ENCODE measurements at regions not wholly inside any gene's neighbourhood (a gene's known extent, or its start where the extent isn't known, plus 50 kb on each side); places are given as distances from the start of the nearest gene placed in this dataset.
"Not testable (repeated sequence)": the region's sequence is repeated elsewhere in the genome, so short reads cannot be mapped to it uniquely, and the experiment has no call there.

GRCh38 chr12:39699079-39699478 lies 79.5 kb upstream of the ABCD2 start:
- H3K79me2 ChIP-seq (ENCODE audit: control insufficient read depth, insufficient read depth, low read length, unreplicated experiment); H3K4me3 ChIP-seq (ENCODE audit: low read depth, low read length); H3K36me3 ChIP-seq (ENCODE audit: insufficient read depth, low read length); H3K27ac ChIP-seq (ENCODE audit: low read depth, low read length); H3K4me1 ChIP-seq (ENCODE audit: control insufficient read depth, insufficient read depth, low read length, unreplicated experiment); H2AFZ ChIP-seq (ENCODE audit: low read length, unreplicated experiment); H3K27me3 ChIP-seq (ENCODE audit: insufficient read depth, low read length): not testable (repeated sequence)

GRCh38 chr12:39697108-39697507 lies 77.5 kb upstream of the ABCD2 start:
- Histone ChIP-seq H3K27me3 (ENCODE audit: insufficient read depth, low read length) (no peaks in the 10 kb centered on the region; the same call in none of the 2 replicates), H3K4me1 (ENCODE audit: control insufficient read depth, insufficient read depth, low read length, unreplicated experiment) (no peaks in the 10 kb centered on the region), H3K36me3 (ENCODE audit: insufficient read depth, low read length) (no peaks in the 10 kb centered on the region), H2AFZ (ENCODE audit: low read length, unreplicated experiment) (no peak overlapping the region), H3K27ac (ENCODE audit: low read depth, low read length) (no peak overlapping the region), H3K4me3 (ENCODE audit: low read depth, low read length) (no peak overlapping the region), H3K79me2 (ENCODE audit: control insufficient read depth, insufficient read depth, low read length, unreplicated experiment) (no peaks in the 10 kb centered on the region)

GRCh38 chr12:39692258-39692853 lies 72.8 kb upstream of the ABCD2 start:
- Histone ChIP-seq H3K36me3 (ENCODE audit: insufficient read depth, low read length) (no peaks in the 10 kb centered on the region), H3K27ac (ENCODE audit: low read depth, low read length) (no peak overlapping the region), H3K4me1 (ENCODE audit: control insufficient read depth, insufficient read depth, low read length, unreplicated experiment) (no peaks in the 10 kb centered on the region), H3K27me3 (ENCODE audit: insufficient read depth, low read length) (no peaks in the 10 kb centered on the region), H3K4me3 (ENCODE audit: low read depth, low read length) (no peak overlapping the region), H3K79me2 (ENCODE audit: control insufficient read depth, insufficient read depth, low read length, unreplicated experiment) (no peaks in the 10 kb centered on the region), H2AFZ (ENCODE audit: low read length, unreplicated experiment) (no peak overlapping the region)

- H3K36me3 ChIP-seq (ENCODE audit: insufficient read depth, low read length), result no peaks in the 10 kb centered on the region
- H3K4me1 ChIP-seq (ENCODE audit: control insufficient read depth, insufficient read depth, low read length, unreplicated experiment), result no peaks in the 10 kb centered on the region
- no peaks in the 10 kb centered on the region for H3K27me3 ChIP-seq (ENCODE audit: insufficient read depth, low read length)
- no peak overlapping the region for H3K27ac ChIP-seq (ENCODE audit: low read depth, low read length)
- no peaks in the 10 kb centered on the region for H3K79me2 ChIP-seq (ENCODE audit: control insufficient read depth, insufficient read depth, low read length, unreplicated experiment)
- H3K4me3 ChIP-seq (ENCODE audit: low read depth, low read length), result no peak overlapping the region
- H2AFZ ChIP-seq (ENCODE audit: low read length, unreplicated experiment), result no peak overlapping the region
Measured at GRCh38 chr12:39685854-39686657, 66.5 kb upstream of the ABCD2 start.

DNA sequence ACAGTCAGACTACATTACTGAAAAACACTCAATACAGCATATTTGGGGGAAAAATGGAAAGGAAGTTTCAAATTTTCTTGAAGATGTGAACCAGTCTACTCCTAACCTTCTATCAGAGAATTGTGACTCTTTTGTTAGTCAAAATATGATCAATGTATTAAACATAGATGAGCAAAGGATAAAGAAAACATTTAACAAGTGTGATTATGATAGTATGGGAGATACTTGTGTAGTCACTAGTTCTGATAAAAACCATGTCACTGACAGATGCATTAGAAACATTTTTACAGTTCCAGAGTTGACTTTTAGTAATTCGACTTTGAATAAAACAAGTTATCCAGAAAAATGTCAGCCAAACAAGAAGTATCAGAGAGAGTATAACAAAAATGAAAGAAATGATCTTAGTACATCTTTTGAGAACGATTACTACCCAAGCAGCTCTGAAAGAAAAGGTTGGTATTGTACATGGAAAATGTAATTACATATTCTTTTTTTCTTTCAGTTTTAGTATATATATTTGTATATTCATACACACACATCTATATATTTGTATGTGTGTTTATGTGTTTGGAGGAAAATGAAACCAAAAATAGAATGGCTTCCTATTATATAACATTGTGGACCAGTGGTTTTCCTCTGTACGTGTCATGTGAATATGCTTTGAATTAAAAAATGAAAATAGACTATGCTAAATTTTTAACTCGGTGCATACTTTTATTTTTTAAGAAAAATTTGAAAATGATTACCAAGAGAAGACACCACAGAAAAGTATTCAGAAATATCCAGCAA lies 63.3 kb upstream of the ABCD2 start:
- peak overlapping the region; percentile 19 for H2AFZ ChIP-seq (ENCODE audit: low read length, unreplicated experiment)
- H3K27ac ChIP-seq (ENCODE audit: low read depth, low read length), result no peak overlapping the region

GRCh38 chr12:39675263-39675662 lies 55.7 kb upstream of the ABCD2 start:
- Histone ChIP-seq H3K27me3 (ENCODE audit: insufficient read depth, low read length) (peaks cover 6% of the 10 kb centered on the region; the same call in 1 of the 2 replicates), H2AFZ (ENCODE audit: low read length, unreplicated experiment) (no peak overlapping the region), H3K4me1 (ENCODE audit: control insufficient read depth, insufficient read depth, low read length, unreplicated experiment) (no peaks in the 10 kb centered on the region), H3K4me3 (ENCODE audit: low read depth, low read length) (no peak overlapping the region), H3K79me2 (ENCODE audit: control insufficient read depth, insufficient read depth, low read length, unreplicated experiment) (no peaks in the 10 kb centered on the region), H3K36me3 (ENCODE audit: insufficient read depth, low read length) (no peaks in the 10 kb centered on the region), H3K27ac (ENCODE audit: low read depth, low read length) (no peak overlapping the region)

More for the DNA sequence above, 63.3 kb upstream of the ABCD2 start:
- no peaks in the 10 kb centered on the region for H3K4me1 ChIP-seq (ENCODE audit: control insufficient read depth, insufficient read depth, low read length, unreplicated experiment)
- H3K4me3 ChIP-seq (ENCODE audit: low read depth, low read length), result peak overlapping the region; percentile 36
- no peaks in the 10 kb centered on the region for H3K79me2 ChIP-seq (ENCODE audit: control insufficient read depth, insufficient read depth, low read length, unreplicated experiment)
- H3K27me3 ChIP-seq (ENCODE audit: insufficient read depth, low read length), result no peaks in the 10 kb centered on the region
- H3K36me3 ChIP-seq (ENCODE audit: insufficient read depth, low read length), result no peaks in the 10 kb centered on the region

GRCh38 chr12:39672976-39673375 lies 53.4 kb upstream of the ABCD2 start:
- no peaks in the 10 kb centered on the region for H3K36me3 ChIP-seq (ENCODE audit: insufficient read depth, low read length)
- no peak overlapping the region for H3K27ac ChIP-seq (ENCODE audit: low read depth, low read length)
- no peak overlapping the region for H3K4me3 ChIP-seq (ENCODE audit: low read depth, low read length)
- H3K79me2 ChIP-seq (ENCODE audit: control insufficient read depth, insufficient read depth, low read length, unreplicated experiment), result no peaks in the 10 kb centered on the region
- peaks cover 14% of the 10 kb centered on the region; the same call in 1 of the 2 replicates for H3K27me3 ChIP-seq (ENCODE audit: insufficient read depth, low read length)
- H3K4me1 ChIP-seq (ENCODE audit: control insufficient read depth, insufficient read depth, low read length, unreplicated experiment), result no peaks in the 10 kb centered on the region
- H2AFZ ChIP-seq (ENCODE audit: low read length, unreplicated experiment), result no peak overlapping the region

DNA sequence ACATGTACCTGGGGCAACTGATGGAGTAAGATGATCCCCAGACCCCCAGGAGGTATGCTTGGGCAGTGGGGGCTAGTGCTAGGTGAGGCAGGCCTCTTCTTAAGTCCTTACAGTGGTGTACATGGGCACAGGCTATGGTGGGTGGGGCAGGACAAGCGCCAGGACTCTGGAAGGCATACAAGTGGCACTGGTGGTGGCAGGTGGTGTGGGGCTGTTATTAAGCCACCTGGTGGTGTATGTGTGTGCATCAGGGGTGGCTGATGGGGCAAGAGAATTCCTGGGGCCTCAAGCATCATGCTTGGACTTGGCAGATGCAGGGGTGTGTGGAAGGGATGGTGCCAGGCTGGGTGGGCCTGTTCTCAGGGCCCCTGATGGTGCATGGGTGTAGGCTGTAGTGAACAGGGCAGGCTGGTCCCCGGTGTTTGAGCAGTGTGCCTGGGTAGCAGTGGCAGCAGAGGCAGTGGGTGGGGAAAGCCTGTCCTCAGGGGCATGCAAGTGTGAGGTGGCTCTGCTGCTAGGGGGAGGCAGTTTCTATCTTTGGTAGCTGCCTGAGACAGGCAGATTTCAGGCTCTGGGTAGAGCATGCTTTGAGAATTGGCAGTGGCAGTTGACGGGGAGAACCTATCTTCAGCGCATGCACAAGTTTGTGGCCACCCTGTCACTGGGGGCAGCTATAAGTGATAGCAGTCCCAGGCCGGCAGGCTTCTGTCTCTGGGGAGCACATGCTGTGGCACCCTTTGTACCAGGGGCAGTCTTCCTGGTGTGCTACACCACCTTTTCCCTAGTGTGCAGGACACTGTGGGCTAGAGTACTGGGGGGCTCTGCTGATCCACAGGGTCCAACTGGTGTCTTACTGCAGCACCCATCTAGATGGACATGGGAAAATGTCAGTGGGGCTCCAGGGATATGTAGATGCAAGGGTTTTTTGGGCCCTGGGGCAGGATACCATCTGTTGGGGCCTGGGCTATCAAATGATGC lies 52.6 kb upstream of the ABCD2 start:
- Histone ChIP-seq H3K36me3 (ENCODE audit: insufficient read depth, low read length) (no peaks in the 10 kb centered on the region), H2AFZ (ENCODE audit: low read length, unreplicated experiment) (no peak overlapping the region), H3K4me1 (ENCODE audit: control insufficient read depth, insufficient read depth, low read length, unreplicated experiment) (no peaks in the 10 kb centered on the region), H3K27ac (ENCODE audit: low read depth, low read length) (no peak overlapping the region), H3K79me2 (ENCODE audit: control insufficient read depth, insufficient read depth, low read length, unreplicated experiment) (no peaks in the 10 kb centered on the region), H3K4me3 (ENCODE audit: low read depth, low read length) (no peak overlapping the region), H3K27me3 (ENCODE audit: insufficient read depth, low read length) (peaks cover 14% of the 10 kb centered on the region; the same call in 1 of the 2 replicates)

DNA sequence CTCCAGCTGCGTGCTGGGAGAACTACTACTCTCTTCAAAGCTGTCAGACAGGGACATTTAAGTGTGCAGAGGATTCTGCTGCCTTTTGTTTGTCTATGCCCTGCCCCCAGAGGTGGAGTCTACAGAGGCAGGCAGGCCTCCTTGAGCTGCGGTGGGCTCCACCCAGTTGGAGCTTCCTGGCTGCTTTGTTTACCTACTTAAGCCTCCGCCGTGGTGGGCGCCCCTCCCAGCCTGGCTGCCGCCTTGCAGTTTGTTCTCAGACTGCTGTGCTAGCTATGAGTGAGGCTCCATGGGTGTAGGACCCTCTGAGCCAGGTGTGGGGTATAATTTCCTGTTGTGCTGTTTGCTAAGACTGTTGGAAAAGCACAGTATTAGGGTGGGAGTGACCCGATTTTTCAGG lies 49.9 kb upstream of the ABCD2 start:
- H3K4me3 ChIP-seq (ENCODE audit: low read depth, low read length); H3K4me1 ChIP-seq (ENCODE audit: control insufficient read depth, insufficient read depth, low read length, unreplicated experiment); H3K36me3 ChIP-seq (ENCODE audit: insufficient read depth, low read length); H3K27ac ChIP-seq (ENCODE audit: low read depth, low read length); H2AFZ ChIP-seq (ENCODE audit: low read length, unreplicated experiment); H3K79me2 ChIP-seq (ENCODE audit: control insufficient read depth, insufficient read depth, low read length, unreplicated experiment): not testable (repeated sequence)
- H3K27me3 ChIP-seq (ENCODE audit: insufficient read depth, low read length), result peaks cover 14% of the 10 kb centered on the region; the same call in 1 of the 2 replicates

All from ACC112 (cell line).